ENCODE measurements at regions not wholly inside any gene's neighbourhood (a gene's known extent, or its start where the extent isn't known, plus 50 kb on each side); places are given as distances from the start of the nearest gene placed in this dataset.

- Mint-ChIP-seq H3K4me1 (ENCODE audit: low read depth in 2 of 2) (peaks cover 0 to 2% of the 10 kb centered on the region in 2 donors), H3K27ac (no peak overlapping the region), H3K36me3 (peaks cover 6% of the 10 kb centered on the region), H3K27me3 (peaks cover 0 to 11% of the 10 kb centered on the region in 2 donors), H3K9me3 (no peaks in the 10 kb centered on the region), H3K4me3 (no peak overlapping the region)
- ATAC-seq: no peak
- no peak for DNase-seq (ENCODE audit: low spot score)
Measured at GRCh38 chr17:77906377-77906871, 52.1 kb upstream of the TNRC6C start.

GRCh38 chr17:77907497-77908461 is 50.7 kb upstream of the TNRC6C start:
- H3K27ac Mint-ChIP-seq: no peak overlapping the region
- DNase-seq (ENCODE audit: low spot score): no peak
- no peaks in the 10 kb centered on the region for H3K9me3 Mint-ChIP-seq
- peaks cover 0 to 3% of the 10 kb centered on the region in 2 donors for H3K4me1 Mint-ChIP-seq (ENCODE audit: low read depth in 2 of 2)
- no peak overlapping the region for H3K4me3 Mint-ChIP-seq
- peaks cover 0 to 16% of the 10 kb centered on the region in 2 donors for H3K27me3 Mint-ChIP-seq
- peaks cover 6% of the 10 kb centered on the region for H3K36me3 Mint-ChIP-seq
- no peak for ATAC-seq

GRCh38 chr17:77908501-77908900 is 50.0 kb upstream of the TNRC6C start:
- peaks cover 0 to 3% of the 10 kb centered on the region in 2 donors for H3K4me1 Mint-ChIP-seq (ENCODE audit: low read depth in 2 of 2)
- ATAC-seq: no peak
- H3K4me3 Mint-ChIP-seq: no peak overlapping the region
- H3K9me3 Mint-ChIP-seq: no peaks in the 10 kb centered on the region
- DNase-seq (ENCODE audit: low spot score): no peak
- no peak overlapping the region for H3K27ac Mint-ChIP-seq
- H3K36me3 Mint-ChIP-seq: peaks cover 6% of the 10 kb centered on the region
- H3K27me3 Mint-ChIP-seq: peaks cover 0 to 16% of the 10 kb centered on the region in 2 donors
